SIG-M5 (cell line): ENCODE measurements at regions not wholly inside any gene's neighbourhood (a gene's known extent, or its start where the extent isn't known, plus 50 kb on each side); places are given as distances from the start of the nearest gene placed in this dataset.
"Not testable (repeated sequence)": the region's sequence is repeated elsewhere in the genome, so short reads cannot be mapped to it uniquely, and the experiment has no call there.

Experiments
- DNase-seq: peaks from one replicate; lab custom pipeline; 2025; lab: John Stamatoyannopoulos, UW

DNA sequence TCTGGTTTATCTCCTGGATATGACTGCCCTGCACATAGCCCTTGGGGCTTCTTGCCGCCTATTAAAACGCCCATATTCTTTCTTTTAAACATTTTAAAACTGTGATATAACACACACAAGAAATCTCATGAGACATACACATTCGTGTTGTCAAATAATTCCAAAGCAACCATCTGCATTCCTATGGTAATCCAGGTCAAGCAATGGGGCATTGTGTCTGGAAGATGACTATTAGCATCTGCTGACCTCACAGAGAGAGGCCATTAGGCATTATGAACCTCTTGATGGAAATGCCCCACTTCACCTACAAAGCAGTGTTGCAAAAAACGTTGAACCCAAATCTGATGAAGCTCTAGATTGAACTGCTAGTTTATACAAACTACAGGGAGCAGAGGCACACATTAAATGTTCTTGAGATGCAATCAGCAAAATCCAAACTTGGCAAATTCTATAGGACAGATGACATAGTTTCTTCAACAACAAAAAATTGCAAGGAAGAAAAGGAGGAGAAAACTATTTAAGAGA, 513.8 kb upstream of the CCDC196 start:
- no peak for DNase-seq

GRCh38 chr14:65972891-65973290, 513.3 kb upstream of the CCDC196 start:
- DNase-seq = no peak

GRCh38 chr14:65975865-65976264, 510.3 kb upstream of the CCDC196 start:
- DNase-seq = no peak

- no peak for DNase-seq
These were observed 509.3 kb upstream of the CCDC196 start for GRCh38 chr14:65976761-65977404.

- DNase-seq = no peak
These were observed 504.9 kb upstream of the CCDC196 start for GRCh38 chr14:65981192-65981843.

- no peak for DNase-seq
These were observed 500.1 kb upstream of the CCDC196 start for GRCh38 chr14:65986041-65986440.

GRCh38 chr14:65989981-65990380, 496.2 kb upstream of the CCDC196 start:
- no peak for DNase-seq

DNA sequence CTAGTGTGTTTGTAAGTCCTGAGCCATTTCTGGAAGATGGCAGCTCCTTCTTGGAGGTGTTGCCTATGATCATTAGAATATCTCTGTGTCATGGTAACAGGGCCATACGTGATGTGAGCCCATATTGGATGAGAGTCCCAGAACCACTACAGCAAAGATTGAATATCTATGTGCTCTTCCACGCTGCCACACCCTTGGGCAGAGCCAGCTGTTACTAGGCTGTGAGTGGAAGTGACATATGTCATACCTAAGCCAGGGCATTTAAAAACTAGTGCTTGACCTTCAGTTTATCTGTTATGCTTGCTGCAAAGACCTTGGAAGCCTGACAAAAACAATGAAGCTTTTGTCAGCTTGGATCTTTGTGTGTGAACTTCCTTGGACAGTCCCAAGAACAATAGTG, 495.1 kb upstream of the CCDC196 start:
- no peak for DNase-seq

DNA sequence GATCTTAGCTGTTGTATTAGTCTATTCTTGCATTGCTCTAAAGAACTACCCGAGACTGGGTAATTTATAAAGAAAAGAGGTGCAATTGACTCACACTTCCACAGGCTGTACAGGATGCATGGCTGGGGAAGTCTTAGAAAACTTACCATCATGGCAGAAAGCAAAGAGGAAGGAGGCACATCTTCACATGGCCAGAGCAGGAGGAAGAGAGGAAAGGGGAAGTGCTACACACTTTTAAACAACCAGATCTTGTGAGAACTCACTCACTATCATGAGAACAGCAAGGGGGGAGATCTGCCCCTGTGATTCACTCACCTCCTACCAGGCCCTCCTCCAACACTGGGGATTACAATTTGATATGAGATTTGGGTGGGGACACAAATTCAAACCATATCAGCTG, 494.2 kb upstream of the CCDC196 start:
- not testable (repeated sequence) for DNase-seq

DNA sequence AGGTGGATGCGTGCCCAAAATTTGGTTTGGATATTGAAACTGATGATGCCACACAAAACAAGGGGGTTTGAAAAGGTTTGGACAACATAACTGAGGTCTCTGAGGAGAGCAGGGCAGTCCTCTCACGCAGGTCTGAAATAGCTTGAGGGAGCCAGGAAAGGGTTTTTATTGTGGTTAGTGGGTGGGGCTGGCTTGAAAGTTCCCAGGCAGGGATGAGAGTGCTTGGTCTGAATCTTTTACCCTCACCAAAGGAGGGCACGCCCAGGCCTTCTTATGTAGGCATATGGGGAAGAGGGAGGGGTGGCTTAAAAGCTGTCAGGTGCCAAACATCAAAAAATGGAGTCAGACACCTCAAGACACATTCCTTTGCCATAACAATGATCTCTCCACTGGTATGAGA, 493.1 kb upstream of the CCDC196 start:
- no peak for DNase-seq

DNA sequence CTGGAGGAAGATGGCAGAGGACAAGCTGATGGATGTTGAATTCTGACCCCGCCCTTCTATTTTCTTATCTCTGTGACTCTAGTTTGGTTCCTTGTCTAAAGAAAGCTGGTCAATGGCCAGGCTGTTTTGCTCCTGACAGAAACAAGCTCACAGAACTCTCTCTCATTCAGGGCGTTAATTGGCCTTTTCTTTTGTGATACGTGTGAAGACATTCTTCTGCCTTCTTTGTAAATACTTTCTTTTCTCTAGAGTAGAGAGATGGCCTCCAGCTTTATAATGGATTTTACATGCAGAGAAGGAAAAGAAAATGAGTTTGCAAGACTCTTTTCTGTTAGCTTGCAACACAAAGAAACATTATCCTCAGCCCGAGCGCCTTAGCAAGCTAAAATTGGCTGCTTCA, 492.2 kb upstream of the CCDC196 start:
- DNase-seq = no peak

DNA sequence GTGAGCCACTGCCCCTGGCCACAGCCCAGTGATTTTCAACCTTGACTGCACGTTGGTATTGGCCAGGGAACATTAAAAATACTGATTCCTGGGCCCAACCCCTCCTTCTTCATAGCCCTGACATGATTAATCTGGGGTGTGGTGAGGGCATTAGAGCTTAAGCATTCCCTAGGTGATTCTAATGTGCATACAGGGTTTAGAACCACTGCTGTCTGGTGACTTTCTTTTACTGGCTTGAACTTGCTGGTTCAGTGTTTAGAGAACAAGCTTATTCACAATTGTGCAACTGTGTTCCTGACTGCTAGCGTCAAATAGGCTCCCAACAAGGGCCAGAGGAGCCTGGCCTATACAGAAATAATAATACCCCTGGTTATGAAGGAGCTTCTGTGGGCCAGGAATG, 488.8 kb upstream of the CCDC196 start:
- DNase-seq = no peak

DNA sequence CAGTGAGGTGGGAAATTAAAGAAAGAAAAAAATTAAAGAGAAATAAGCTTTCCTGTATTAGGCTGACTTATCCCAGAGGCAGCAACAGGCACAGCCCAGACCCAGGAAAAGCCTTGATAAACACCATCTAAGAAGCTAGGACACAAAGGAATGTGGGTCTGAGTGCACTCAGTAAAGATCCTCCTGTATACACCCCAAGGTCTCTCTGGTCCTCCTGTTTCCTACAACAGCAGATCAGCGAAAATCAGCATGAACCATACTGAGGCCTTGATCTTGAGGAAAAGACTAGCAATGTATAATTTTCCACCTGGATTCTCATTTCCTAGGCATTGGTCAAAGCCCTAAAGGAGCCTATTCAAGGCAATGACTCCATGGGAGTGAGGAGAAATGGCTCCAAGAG, 486.3 kb upstream of the CCDC196 start:
- no peak for DNase-seq

GRCh38 chr14:66000766-66001165, 485.4 kb upstream of the CCDC196 start:
- DNase-seq = no peak

- no peak for DNase-seq
These were observed 484.8 kb upstream of the CCDC196 start for GRCh38 chr14:66001356-66001755.

DNA sequence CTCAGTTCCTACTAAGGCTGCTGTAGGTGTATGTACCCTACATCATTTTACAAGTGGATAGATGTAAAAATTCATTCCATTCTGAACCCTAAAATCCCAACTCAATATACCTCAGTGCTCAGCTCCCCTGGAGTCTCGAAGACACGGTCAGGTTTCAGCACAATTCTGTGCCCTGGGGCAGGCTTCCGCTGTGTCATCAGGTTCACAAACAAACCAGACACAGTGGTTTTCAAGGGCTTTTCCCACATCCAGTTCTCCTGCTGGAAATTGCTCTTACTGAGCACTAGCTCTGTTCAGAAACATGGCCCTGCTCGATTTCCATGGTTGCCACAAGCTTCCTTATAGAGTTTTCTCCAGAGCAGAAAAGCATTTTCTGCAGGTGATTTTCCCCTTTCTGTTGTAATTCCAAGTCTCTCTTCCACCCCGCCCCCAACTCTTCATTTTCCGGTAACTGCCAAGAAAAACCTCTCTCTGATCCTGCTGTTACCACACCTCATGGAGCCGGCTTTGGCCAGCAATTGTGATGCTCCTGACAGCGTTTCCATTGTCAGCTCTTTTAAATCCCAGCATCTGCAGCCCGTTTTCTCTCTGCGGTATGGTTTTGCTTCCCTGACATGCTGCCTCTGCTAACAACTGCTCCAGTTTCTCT, 483.0 kb upstream of the CCDC196 start:
- DNase-seq = no peak

- no peak for DNase-seq
These were observed 480.2 kb upstream of the CCDC196 start for GRCh38 chr14:66005900-66006434.

GRCh38 chr14:66008631-66009030, 477.5 kb upstream of the CCDC196 start:
- DNase-seq = no peak

DNA sequence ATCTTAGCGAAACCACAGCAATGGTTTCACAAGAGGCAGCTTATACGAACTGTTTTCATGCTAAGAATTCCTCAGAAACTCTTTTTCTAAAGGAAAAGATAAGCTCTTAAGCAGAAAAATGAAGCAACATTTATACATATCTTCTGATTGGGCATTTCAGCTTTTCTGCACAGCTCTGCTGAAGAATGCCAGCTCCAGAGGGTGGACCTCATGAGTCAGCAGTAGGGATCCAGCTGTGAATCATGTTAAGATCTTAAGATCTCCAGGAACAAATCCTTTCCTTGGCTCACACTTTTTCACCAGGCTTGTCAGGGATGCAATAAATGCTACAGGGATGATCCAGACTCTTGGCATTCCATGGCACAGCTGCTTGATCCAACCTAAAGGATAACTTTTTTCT, 477.1 kb upstream of the CCDC196 start:
- DNase-seq = no peak

DNA sequence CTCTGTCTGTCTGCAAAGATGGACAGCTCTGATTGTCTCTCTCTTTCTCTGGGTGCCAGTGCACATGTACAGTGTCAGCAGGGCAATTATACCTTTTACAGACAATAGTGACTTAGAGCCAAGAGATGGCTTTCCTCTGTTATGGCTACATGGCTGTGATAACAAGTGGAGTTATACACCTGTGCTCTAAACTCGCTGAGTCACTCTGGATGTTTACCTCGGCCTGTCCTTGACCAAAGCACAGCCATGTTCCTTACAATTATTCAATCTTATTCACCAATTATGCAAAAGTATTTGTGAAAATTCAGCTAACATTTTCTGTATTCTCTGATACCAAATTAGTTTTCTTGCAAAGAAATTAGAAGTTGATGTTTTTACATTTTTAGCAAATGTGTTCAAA, 475.5 kb upstream of the CCDC196 start:
- DNase-seq = no peak

GRCh38 chr14:66011855-66012254, 474.3 kb upstream of the CCDC196 start:
- DNase-seq = no peak

DNA sequence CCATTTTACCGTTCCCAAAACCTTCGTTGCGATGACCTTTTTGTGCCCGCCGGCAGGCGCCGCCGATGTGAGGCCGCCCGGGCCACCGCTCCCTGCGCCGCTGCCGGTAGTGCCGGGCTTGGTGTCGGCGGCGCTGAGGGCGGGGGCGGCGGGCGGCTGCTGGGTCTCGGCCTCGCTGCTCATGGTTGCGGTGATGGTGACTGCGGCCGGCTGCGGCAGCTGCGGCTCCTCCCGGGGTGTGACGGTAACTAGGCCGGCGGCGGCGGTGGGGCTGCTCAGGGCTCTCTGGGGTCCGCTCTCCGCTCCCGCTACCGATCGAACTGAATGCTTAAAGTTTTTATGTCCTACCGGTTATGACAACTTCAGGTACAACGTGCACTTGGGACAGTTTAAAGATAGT, 472.6 kb upstream of the CCDC196 start:
- not testable (repeated sequence) for DNase-seq
